Colonic mucosa (tissue), 4 donors: ENCODE measurements at regions not wholly inside any gene's neighbourhood (a gene's known extent, or its start where the extent isn't known, plus 50 kb on each side); places are given as distances from the start of the nearest gene placed in this dataset.

ENCODE experiments used
- DNase-seq: peaks from one replicate; pipeline ENCODE4 v3.0.0-alpha.2; 2020
- H3K27ac ChIP-seq: fragments of 200-600 bp; one replicate; pipeline ENCODE4 v1.8.0; 2021
- H3K27me3 ChIP-seq: fragments of 200-600 bp; one replicate; pipeline ENCODE4 v1.8.0; 2021
- H3K36me3 ChIP-seq: fragments of 200-600 bp; one replicate; pipeline ENCODE4 v1.8.0; 2021
- H3K4me1 ChIP-seq: fragments of 200-600 bp; one replicate; pipeline ENCODE4 v1.8.0; 2021; ENCODE audit warnings: mild to moderate bottlenecking
- H3K4me3 ChIP-seq: fragments of 200-600 bp; one replicate; pipeline ENCODE4 v1.8.0; 2021
- H3K9ac ChIP-seq, 2 donors: one replicate each; pipeline ENCODE4 v1.7.0; 2013; ENCODE audit warnings: control low read depth in 2 of 2, low read depth in 2 of 2, low read length in 2 of 2
- H3K9me3 ChIP-seq: fragments of 200-600 bp; one replicate; pipeline ENCODE4 v1.8.0; 2021
- CTCF ChIP-seq: fragments of 200-600 bp; IDR thresholded peaks from one replicate; pipeline ENCODE4 v1.8.0; 2022; ENCODE audit warnings: antibody characterized with exemption, mild to moderate bottlenecking
- intact Hi-C: fragments of 100-400 bp; cut with DNase I; formaldehyde crosslinking; loops from one replicate; pipeline ENCODE4 v1.14.1; 2022
- donor health status: healthy.
- donor health status: DM: no; HTN: no; CAD: no.
- donor health status: DM: no; HTN: no; CAD: no.

- H3K36me3 ChIP-seq = no peaks in the 10 kb centered on the region
- H3K27me3 ChIP-seq = no peaks in the 10 kb centered on the region
- intact Hi-C loops = no loop called here
- no peak overlapping the region for H3K9ac ChIP-seq
- H3K4me3 ChIP-seq = no peak overlapping the region
- no peak for DNase-seq
- no peak for TF ChIP-seq CTCF
- H3K9me3 ChIP-seq = no peaks in the 10 kb centered on the region
- H3K27ac ChIP-seq = no peak overlapping the region
- no peaks in the 10 kb centered on the region for H3K4me1 ChIP-seq
Measured at GRCh38 chr1:188127507-188127906, 1298.8 kb downstream of the PLA2G4A start.

DNA sequence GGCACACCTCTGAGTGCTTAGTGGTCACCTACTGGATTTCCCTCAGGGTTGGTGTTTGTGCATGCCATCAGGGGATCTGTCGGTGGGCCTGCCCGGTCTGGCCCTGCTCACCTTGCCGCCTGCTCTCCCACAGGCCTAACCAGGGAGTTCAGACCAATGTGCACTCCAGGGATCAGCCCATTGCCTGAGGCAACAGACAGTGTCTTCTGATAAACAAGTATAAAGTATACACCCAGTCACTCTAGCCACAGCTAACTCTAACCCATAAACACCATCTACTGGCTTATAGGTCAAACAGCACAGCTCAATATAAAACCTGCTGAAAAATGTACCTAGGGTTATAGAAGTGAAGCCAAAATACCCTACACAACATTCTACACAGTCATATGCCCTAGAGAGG, 1300.0 kb downstream of the PLA2G4A start:
- no peak for DNase-seq
- no peak for TF ChIP-seq CTCF
- Histone ChIP-seq H3K4me1 (no peaks in the 10 kb centered on the region), H3K36me3 (no peaks in the 10 kb centered on the region), H3K9me3 (no peaks in the 10 kb centered on the region), H3K4me3 (no peak overlapping the region), H3K27me3 (no peaks in the 10 kb centered on the region), H3K27ac (no peak overlapping the region), H3K9ac (no peak overlapping the region)
- intact Hi-C loops = no loop called here

DNA sequence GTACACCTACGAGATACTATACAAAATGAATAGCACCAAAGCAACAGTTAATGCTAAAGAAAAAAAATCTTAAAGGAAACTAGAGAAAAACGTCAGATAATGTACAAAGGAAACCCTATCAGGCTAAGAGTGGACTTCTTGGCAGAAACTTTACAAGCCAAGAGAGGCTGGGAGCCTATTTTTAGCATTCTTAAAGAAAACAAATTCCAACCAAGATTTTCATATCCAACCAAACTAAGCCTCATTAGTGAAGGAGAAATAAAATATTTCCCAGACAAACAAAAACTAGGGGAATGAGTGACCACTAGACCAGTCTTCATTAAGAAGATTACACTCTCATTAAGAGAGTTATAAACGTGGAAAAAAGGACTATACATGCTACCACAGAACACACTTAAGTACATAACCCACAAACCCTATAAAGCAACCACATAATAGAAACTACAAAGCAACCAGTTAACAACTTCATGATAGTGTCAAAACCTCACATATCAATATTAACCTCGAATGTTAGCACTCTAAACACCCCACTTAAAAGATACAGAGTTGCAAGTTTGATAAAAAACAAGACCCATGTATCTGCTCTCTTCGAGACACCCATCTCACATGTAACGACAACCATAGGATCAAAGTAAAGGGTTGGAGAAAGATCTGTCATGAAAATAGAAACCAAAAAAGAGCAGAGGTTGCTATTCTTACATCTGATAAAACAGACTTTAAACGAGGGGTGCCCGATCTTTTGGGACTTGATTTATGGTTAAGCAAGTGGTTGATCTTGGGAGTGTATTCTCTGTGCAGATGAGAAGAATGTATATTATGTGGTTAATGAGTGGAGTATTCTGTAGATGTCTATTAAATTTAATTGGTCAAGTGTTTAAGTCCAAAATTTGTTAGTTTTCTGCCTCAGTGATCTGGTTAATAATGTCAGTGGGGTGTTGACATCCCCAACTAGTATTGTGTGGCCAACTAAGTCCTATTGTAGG, 1301.4 kb downstream of the PLA2G4A start:
- intact Hi-C loops = no loop called here
- no peaks in the 10 kb centered on the region for H3K4me1 ChIP-seq

GRCh38 chr1:188137221-188137620, 1308.5 kb downstream of the PLA2G4A start:
- Histone ChIP-seq H3K4me1 (no peaks in the 10 kb centered on the region), H3K9ac (no peak overlapping the region), H3K36me3 (no peaks in the 10 kb centered on the region), H3K4me3 (no peak overlapping the region), H3K27me3 (no peaks in the 10 kb centered on the region), H3K9me3 (no peaks in the 10 kb centered on the region), H3K27ac (no peak overlapping the region)
- no peak for DNase-seq
- TF ChIP-seq CTCF = no peak
- intact Hi-C loops = no loop called here

More for the DNA sequence above, 1301.4 kb downstream of the PLA2G4A start:
- Histone ChIP-seq H3K27ac (no peak overlapping the region), H3K4me3 (no peak overlapping the region), H3K9ac (no peak overlapping the region), H3K9me3 (no peaks in the 10 kb centered on the region), H3K27me3 (no peaks in the 10 kb centered on the region), H3K36me3 (no peaks in the 10 kb centered on the region)
- TF ChIP-seq CTCF = no peak
- DNase-seq = no peak

- no peaks in the 10 kb centered on the region for H3K9me3 ChIP-seq
- no peak overlapping the region for H3K9ac ChIP-seq
- H3K27me3 ChIP-seq = no peaks in the 10 kb centered on the region
- intact Hi-C loops = no loop called here
- no peaks in the 10 kb centered on the region for H3K36me3 ChIP-seq
- no peak overlapping the region for H3K27ac ChIP-seq
- TF ChIP-seq CTCF = no peak
- no peak overlapping the region for H3K4me3 ChIP-seq
- H3K4me1 ChIP-seq = no peaks in the 10 kb centered on the region
- DNase-seq = no peak
Measured at GRCh38 chr1:188140958-188141357, 1312.2 kb downstream of the PLA2G4A start.
